ENCODE measurements at regions not wholly inside any gene's neighbourhood (a gene's known extent, or its start where the extent isn't known, plus 50 kb on each side); places are given as distances from the start of the nearest gene placed in this dataset.

GRCh38 chr5:15371184-15371583 is 128.8 kb upstream of the FBXL7 start:
- no peak for DNase-seq (ENCODE audit: low spot score)
- no peaks in the 10 kb centered on the region for H3K79me1 ChIP-seq (ENCODE audit: low read depth, low read length)
- H3K9me3 ChIP-seq (replicated peaks in 1 of 2; ENCODE audit: control insufficient read depth in 2 of 2, insufficient read depth in 1 of 2, low read depth in 1 of 2, low read length in 2 of 2), result no peaks in the 10 kb centered on the region
- H2BK5ac ChIP-seq (ENCODE audit: low read length), result no peak overlapping the region
- no peak overlapping the region for H2BK15ac ChIP-seq (ENCODE audit: low read length)
- H3K36me3 ChIP-seq (replicated peaks in 1 of 2; ENCODE audit: control insufficient read depth in 2 of 2, insufficient read depth in 2 of 2, low read length in 2 of 2), result no peaks in the 10 kb centered on the region
- H3K4me2 ChIP-seq (ENCODE audit: insufficient read depth, low read length, poor library complexity, severe bottlenecking), result no peak overlapping the region
- H3K27me3 ChIP-seq (ENCODE audit: control insufficient read depth in 3 of 3, insufficient read depth in 3 of 3, low read depth in 1 of 3, low read length in 3 of 3), result no peaks in the 10 kb centered on the region
- no peaks in the 10 kb centered on the region for H3K4me1 ChIP-seq (ENCODE audit: control insufficient read depth in 2 of 2, insufficient read depth in 1 of 2, low read depth in 1 of 2, low read length in 2 of 2)
- no peak overlapping the region for H4K8ac ChIP-seq (ENCODE audit: low read depth, low read length)
- H3K23ac ChIP-seq (ENCODE audit: low read depth, low read length, poor library complexity), result no peak overlapping the region
- no CpG with 5 or more reads among the region's 3 CpGs for WGBS, 2 donors (ENCODE audit: extremely low coverage in 2 of 2, insufficient read length in 2 of 2, insufficient replicate concordance in 1 of 2)
- H3K27ac ChIP-seq (replicated peaks; ENCODE audit: low read length), result no peak overlapping the region
- no peak overlapping the region for H2AK5ac ChIP-seq (ENCODE audit: low read depth, low read length)
- no peak overlapping the region for H3K9ac ChIP-seq (ENCODE audit: low read depth, low read length, poor library complexity)
- H4K91ac ChIP-seq (ENCODE audit: low read depth, low read length, poor library complexity), result no peak overlapping the region
- H3K18ac ChIP-seq (ENCODE audit: low read length), result no peak overlapping the region
- H2BK120ac ChIP-seq (ENCODE audit: low read depth, low read length), result no peak overlapping the region
- H3K4ac ChIP-seq (ENCODE audit: low read length), result no peak overlapping the region
- H2BK12ac ChIP-seq (ENCODE audit: low read length), result no peak overlapping the region
- H3K4me3 ChIP-seq (ENCODE audit: low read length in 2 of 2), result no peak overlapping the region
- no peak overlapping the region for H2AFZ ChIP-seq (ENCODE audit: low read length)
- no peak overlapping the region for H3K14ac ChIP-seq (ENCODE audit: low read length)

GRCh38 chr5:15368835-15369234 is 131.1 kb upstream of the FBXL7 start:
- WGBS, 2 donors (ENCODE audit: extremely low coverage in 2 of 2, insufficient read length in 2 of 2, insufficient replicate concordance in 1 of 2), result no CpG with 5 or more reads among the region's 2 CpGs
- H3K36me3 ChIP-seq (replicated peaks in 1 of 2; ENCODE audit: control insufficient read depth in 2 of 2, insufficient read depth in 2 of 2, low read length in 2 of 2), result no peaks in the 10 kb centered on the region

GRCh38 chr5:15367489-15367888 is 132.5 kb upstream of the FBXL7 start:
- no peak overlapping the region for H2BK120ac ChIP-seq (ENCODE audit: low read depth, low read length)
- no peak overlapping the region for H2AK5ac ChIP-seq (ENCODE audit: low read depth, low read length)
- H3K4me1 ChIP-seq (ENCODE audit: control insufficient read depth in 2 of 2, insufficient read depth in 1 of 2, low read depth in 1 of 2, low read length in 2 of 2), result no peaks in the 10 kb centered on the region
- no peaks in the 10 kb centered on the region for H3K27me3 ChIP-seq (ENCODE audit: control insufficient read depth in 3 of 3, insufficient read depth in 3 of 3, low read depth in 1 of 3, low read length in 3 of 3)
- no peak overlapping the region for H3K23ac ChIP-seq (ENCODE audit: low read depth, low read length, poor library complexity)
- H2AFZ ChIP-seq (ENCODE audit: low read length), result no peak overlapping the region
- no peak overlapping the region for H4K91ac ChIP-seq (ENCODE audit: low read depth, low read length, poor library complexity)
- no peak overlapping the region for H3K9ac ChIP-seq (ENCODE audit: low read depth, low read length, poor library complexity)
- H3K14ac ChIP-seq (ENCODE audit: low read length), result no peak overlapping the region
- no peak overlapping the region for H3K4me3 ChIP-seq (ENCODE audit: low read length in 2 of 2)
- no peak overlapping the region for H3K18ac ChIP-seq (ENCODE audit: low read length)
- DNase-seq (ENCODE audit: low spot score), result no peak
- no CpG with 5 or more reads among the region's 3 CpGs for WGBS, 2 donors (ENCODE audit: extremely low coverage in 2 of 2, insufficient read length in 2 of 2, insufficient replicate concordance in 1 of 2)
- H3K4ac ChIP-seq (ENCODE audit: low read length), result no peak overlapping the region
- no peak overlapping the region for H2BK15ac ChIP-seq (ENCODE audit: low read length)
- no peak overlapping the region for H3K27ac ChIP-seq (replicated peaks; ENCODE audit: low read length)
- H3K36me3 ChIP-seq (replicated peaks in 1 of 2; ENCODE audit: control insufficient read depth in 2 of 2, insufficient read depth in 2 of 2, low read length in 2 of 2), result no peaks in the 10 kb centered on the region
- no peaks in the 10 kb centered on the region for H3K79me1 ChIP-seq (ENCODE audit: low read depth, low read length)
- no peak overlapping the region for H3K4me2 ChIP-seq (ENCODE audit: insufficient read depth, low read length, poor library complexity, severe bottlenecking)
- no peak overlapping the region for H2BK12ac ChIP-seq (ENCODE audit: low read length)
- H4K8ac ChIP-seq (ENCODE audit: low read depth, low read length), result no peak overlapping the region
- no peaks in the 10 kb centered on the region for H3K9me3 ChIP-seq (replicated peaks in 1 of 2; ENCODE audit: control insufficient read depth in 2 of 2, insufficient read depth in 1 of 2, low read depth in 1 of 2, low read length in 2 of 2)
- no peak overlapping the region for H2BK5ac ChIP-seq (ENCODE audit: low read length)

More at GRCh38 chr5:15368835-15369234, 131.1 kb upstream of the FBXL7 start:
- Histone ChIP-seq H3K14ac (ENCODE audit: low read length) (no peak overlapping the region), H4K8ac (ENCODE audit: low read depth, low read length) (no peak overlapping the region), H3K4ac (ENCODE audit: low read length) (no peak overlapping the region), H3K18ac (ENCODE audit: low read length) (no peak overlapping the region), H3K23ac (ENCODE audit: low read depth, low read length, poor library complexity) (no peak overlapping the region), H3K9ac (ENCODE audit: low read depth, low read length, poor library complexity) (no peak overlapping the region), H3K79me1 (ENCODE audit: low read depth, low read length) (no peaks in the 10 kb centered on the region), H2BK15ac (ENCODE audit: low read length) (no peak overlapping the region), H2BK5ac (ENCODE audit: low read length) (no peak overlapping the region), H3K4me2 (ENCODE audit: insufficient read depth, low read length, poor library complexity, severe bottlenecking) (no peak overlapping the region), H3K27me3 (ENCODE audit: control insufficient read depth in 3 of 3, insufficient read depth in 3 of 3, low read depth in 1 of 3, low read length in 3 of 3) (no peaks in the 10 kb centered on the region), H2AFZ (ENCODE audit: low read length) (no peak overlapping the region), H3K27ac (replicated peaks; ENCODE audit: low read length) (no peak overlapping the region), H2BK120ac (ENCODE audit: low read depth, low read length) (no peak overlapping the region), H2BK12ac (ENCODE audit: low read length) (no peak overlapping the region), H2AK5ac (ENCODE audit: low read depth, low read length) (no peak overlapping the region), H4K91ac (ENCODE audit: low read depth, low read length, poor library complexity) (no peak overlapping the region), H3K9me3 (replicated peaks in 1 of 2; ENCODE audit: control insufficient read depth in 2 of 2, insufficient read depth in 1 of 2, low read depth in 1 of 2, low read length in 2 of 2) (no peaks in the 10 kb centered on the region), H3K4me1 (ENCODE audit: control insufficient read depth in 2 of 2, insufficient read depth in 1 of 2, low read depth in 1 of 2, low read length in 2 of 2) (no peaks in the 10 kb centered on the region), H3K4me3 (ENCODE audit: low read length in 2 of 2) (no peak overlapping the region)
- no peak for DNase-seq (ENCODE audit: low spot score)

GRCh38 chr5:15366676-15367391 is 133.1 kb upstream of the FBXL7 start:
- Histone ChIP-seq H3K4me1 (ENCODE audit: control insufficient read depth in 2 of 2, insufficient read depth in 1 of 2, low read depth in 1 of 2, low read length in 2 of 2) (no peaks in the 10 kb centered on the region), H3K27ac (replicated peaks; ENCODE audit: low read length) (no peak overlapping the region), H4K91ac (ENCODE audit: low read depth, low read length, poor library complexity) (no peak overlapping the region), H2BK15ac (ENCODE audit: low read length) (no peak overlapping the region), H3K23ac (ENCODE audit: low read depth, low read length, poor library complexity) (no peak overlapping the region), H2AFZ (ENCODE audit: low read length) (no peak overlapping the region), H3K18ac (ENCODE audit: low read length) (no peak overlapping the region), H3K27me3 (ENCODE audit: control insufficient read depth in 3 of 3, insufficient read depth in 3 of 3, low read depth in 1 of 3, low read length in 3 of 3) (no peaks in the 10 kb centered on the region), H3K9me3 (replicated peaks in 1 of 2; ENCODE audit: control insufficient read depth in 2 of 2, insufficient read depth in 1 of 2, low read depth in 1 of 2, low read length in 2 of 2) (no peaks in the 10 kb centered on the region), H3K36me3 (replicated peaks in 1 of 2; ENCODE audit: control insufficient read depth in 2 of 2, insufficient read depth in 2 of 2, low read length in 2 of 2) (no peaks in the 10 kb centered on the region), H3K79me1 (ENCODE audit: low read depth, low read length) (no peaks in the 10 kb centered on the region), H3K14ac (ENCODE audit: low read length) (no peak overlapping the region), H3K9ac (ENCODE audit: low read depth, low read length, poor library complexity) (no peak overlapping the region), H3K4me3 (ENCODE audit: low read length in 2 of 2) (no peak overlapping the region), H2AK5ac (ENCODE audit: low read depth, low read length) (no peak overlapping the region), H2BK5ac (ENCODE audit: low read length) (no peak overlapping the region), H2BK120ac (ENCODE audit: low read depth, low read length) (no peak overlapping the region), H4K8ac (ENCODE audit: low read depth, low read length) (no peak overlapping the region), H3K4ac (ENCODE audit: low read length) (no peak overlapping the region), H3K4me2 (ENCODE audit: insufficient read depth, low read length, poor library complexity, severe bottlenecking) (no peak overlapping the region), H2BK12ac (ENCODE audit: low read length) (no peak overlapping the region)
- DNase-seq (ENCODE audit: low spot score), result no peak
- WGBS, 2 donors (ENCODE audit: extremely low coverage in 2 of 2, insufficient read length in 2 of 2, insufficient replicate concordance in 1 of 2), result no CpG with 5 or more reads among the region's 6 CpGs

Data from neuronal stem cell (in vitro differentiated cells).